PC-3 (cell line): ENCODE measurements at regions not wholly inside any gene's neighbourhood (a gene's known extent, or its start where the extent isn't known, plus 50 kb on each side); places are given as distances from the start of the nearest gene placed in this dataset.

Experiments
- ATAC-seq: fragments of 200-7000 bp; cut with Tn5 transposase; 2 replicates; pipeline ENCODE4 v1.9.1; 2020; ENCODE audit warnings: mild to moderate bottlenecking, moderate library complexity
- BruUV-seq: library from RNA; stranded (reverse); fragments of 400-500 nt; replicated peaks from 2 replicates; lab custom pipeline; 2021; lab: Mats Ljungman, UMichigan
- CTCF ChIA-PET: fragments of 300-600 bp; sonication (Branson Sonifier 250); formaldehyde crosslinking; loops from one replicate; lab custom pipeline; 2022; ENCODE audit warnings: antibody characterized with exemption; lab: Charles Lee
- POLR2A ChIA-PET: fragments of 300-600 bp; sonication (Branson Sonifier 250); formaldehyde crosslinking; loops from one replicate; lab custom pipeline; 2022; ENCODE audit warnings: antibody characterized with exemption; ENCODE audit not compliant: unreplicated experiment; lab: Charles Lee
- DNase-seq: peaks from one replicate; pipeline ENCODE4 v3.0.0-alpha.2; 2015
- H2AFZ ChIP-seq: fragments of 300-600 bp; sonication (generic); 2 replicates; pipeline ENCODE4 v1.6.0; 2016; ENCODE audit warnings: antibody characterized with exemption, low read length
- H3F3A ChIP-seq: fragments of 300-600 bp; sonication (generic); one replicate; pipeline ENCODE4 v1.6.0; 2017; ENCODE audit warnings: antibody characterized with exemption, low read length, control low read depth, mild to moderate bottlenecking; ENCODE audit not compliant: unreplicated experiment
- H3K27ac ChIP-seq: fragments of 300-600 bp; sonication (generic); 2 replicates; pipeline ENCODE4 v1.5.1; 2016; ENCODE audit warnings: mild to moderate bottlenecking, low read length
- H3K27me3 ChIP-seq: fragments of 300-600 bp; sonication (generic); 2 replicates; pipeline ENCODE4 v1.6.1; 2016; ENCODE audit warnings: low read length, mixed read lengths
- H3K36me3 ChIP-seq: fragments of 300-600 bp; sonication (generic); 2 replicates; pipeline ENCODE4 v1.6.1; 2016; ENCODE audit warnings: low read depth, mixed run types, low read length, mixed read lengths
- H3K4me1 ChIP-seq: fragments of 300-600 bp; sonication (generic); 2 replicates; pipeline ENCODE4 v1.5.1; 2016; ENCODE audit warnings: low read length; ENCODE audit not compliant: insufficient read depth
- H3K4me2 ChIP-seq: fragments of 300-600 bp; sonication (generic); 2 replicates; pipeline ENCODE4 v1.6.0; 2016; ENCODE audit warnings: low read length
- H3K4me3 ChIP-seq: fragments of 300-600 bp; sonication (generic); 2 replicates; pipeline ENCODE4 v1.5.1; 2016; ENCODE audit warnings: mild to moderate bottlenecking, low read length, mixed read lengths
- H3K79me2 ChIP-seq: fragments of 300-600 bp; sonication (generic); 2 replicates; pipeline ENCODE4 v1.6.1; 2017; ENCODE audit warnings: low read length, mixed read lengths
- H3K9ac ChIP-seq: fragments of 300-600 bp; sonication (generic); 2 replicates; pipeline ENCODE4 v1.6.0; 2016; ENCODE audit warnings: mild to moderate bottlenecking, low read length
- H3K9me2 ChIP-seq: fragments of 300-600 bp; sonication (generic); replicated peaks from 2 replicates; pipeline ENCODE4 v1.6.1; 2016; ENCODE audit warnings: mixed run types, low read length, mixed read lengths
- H3K9me3 ChIP-seq: fragments of 300-600 bp; sonication (generic); 2 replicates; pipeline ENCODE4 v1.6.1; 2016; ENCODE audit warnings: low read length, mixed read lengths
- H4K20me1 ChIP-seq: fragments of 300-600 bp; sonication (generic); 2 replicates; pipeline ENCODE4 v1.6.1; 2016; ENCODE audit warnings: low read length, mixed read lengths
- EZH2 ChIP-seq: fragments of 300-600 bp; sonication (generic); IDR thresholded peaks from one replicate; pipeline ENCODE4 v1.6.1; 2017; ENCODE audit warnings: antibody characterized with exemption, mild to moderate bottlenecking, low read length; ENCODE audit not compliant: unreplicated experiment
- EZH2phosphoT487 ChIP-seq: fragments of 300-600 bp; sonication (generic); IDR thresholded peaks from 2 replicates; pipeline ENCODE4 v1.6.1; 2018; ENCODE audit warnings: mild to moderate bottlenecking, antibody characterized with exemption, low read length, borderline replicate concordance
- intact Hi-C: fragments of 100-400 bp; cut with micrococcal nuclease; formaldehyde crosslinking; loops from 2 replicates; pipeline ENCODE4 v1.9.0; 2023
- TF ChIP-seq, protein P1 (sequence below): fragments of 300-600 bp; sonication (generic); conservative IDR thresholded peaks from 2 replicates; pipeline ENCODE4 v1.5.1; 2017; ENCODE audit warnings: antibody characterized with exemption, low read depth, mild to moderate bottlenecking, low read length

DNA sequence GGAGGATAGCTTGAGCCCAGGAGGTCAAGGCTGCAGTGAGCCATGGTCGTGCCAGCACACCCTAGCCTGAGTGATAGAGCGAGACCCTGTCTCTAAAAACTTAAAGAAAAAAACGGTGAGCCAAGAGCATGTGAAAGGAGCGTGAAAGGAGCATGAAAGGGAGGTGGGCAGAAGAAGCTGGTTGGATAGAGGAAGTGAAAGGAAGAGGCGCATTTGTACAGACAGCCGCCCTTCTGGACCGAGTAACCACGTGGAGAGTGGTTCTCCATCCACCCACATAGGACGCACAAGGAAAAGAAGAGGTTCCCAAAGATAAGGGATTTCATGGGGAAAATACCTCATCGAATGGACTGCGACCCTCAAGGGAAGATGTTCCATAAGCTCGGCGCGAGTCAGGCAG, 60.4 kb upstream of the IFNAR2 start:
- Histone ChIP-seq H3K79me2 (no peaks in the 10 kb centered on the region), H3K27me3 (peaks cover 87% of the 10 kb centered on the region), H3K4me3 (no peak overlapping the region), H3F3A (no peaks in the 10 kb centered on the region), H3K9ac (no peak overlapping the region), H3K27ac (no peak overlapping the region), H3K36me3 (no peaks in the 10 kb centered on the region), H3K9me2 (no peaks in the 10 kb centered on the region), H4K20me1 (no peaks in the 10 kb centered on the region), H2AFZ (no peak overlapping the region), H3K9me3 (no peaks in the 10 kb centered on the region), H3K4me1 (no peaks in the 10 kb centered on the region), H3K4me2 (no peak overlapping the region)
- no peak for TF ChIP-seq EZH2
- ChIA-PET CTCF (no interaction called here), POLR2A (no interaction called here)
- intact Hi-C loops, result no loop called here
- BruUV-seq, result no TSS peak
- ATAC-seq (no peak), DNase-seq (no peak)

DNA sequence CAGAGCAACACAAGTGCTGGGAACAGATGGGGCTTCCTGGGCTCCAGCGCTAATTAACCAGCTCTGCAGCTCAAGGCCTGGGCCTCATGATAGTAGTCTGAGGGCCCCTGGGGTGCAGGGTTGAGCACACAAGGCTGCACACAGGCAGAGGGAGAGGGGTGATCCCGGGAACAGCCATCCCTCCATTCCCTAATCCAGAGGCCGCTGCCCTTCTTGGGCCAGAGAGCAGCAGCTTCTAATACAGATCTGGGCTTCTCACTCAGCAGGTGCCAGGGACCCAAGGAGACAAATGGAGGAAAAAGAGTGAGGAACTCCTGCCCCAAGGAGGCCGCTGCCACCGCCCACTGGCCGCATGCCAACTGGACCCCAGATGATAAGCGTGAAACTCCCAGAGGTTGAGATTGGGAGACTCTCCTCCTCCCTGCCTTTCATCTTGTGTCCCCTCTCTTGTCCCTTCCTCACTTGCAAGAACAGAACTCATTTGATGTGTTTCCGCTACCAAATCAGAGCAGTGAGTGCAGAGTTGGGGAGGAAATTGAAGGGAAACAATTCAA, 58.0 kb upstream of the IFNAR2 start:
- H3K4me2 ChIP-seq, result no peak overlapping the region
- H4K20me1 ChIP-seq, result no peaks in the 10 kb centered on the region
- no peaks in the 10 kb centered on the region for H3K36me3 ChIP-seq
- ChIA-PET CTCF (no interaction called here), POLR2A (no interaction called here)
- no peak for DNase-seq
- peaks cover 89% of the 10 kb centered on the region for H3K27me3 ChIP-seq
- H3K79me2 ChIP-seq, result no peaks in the 10 kb centered on the region
- H3F3A ChIP-seq, result no peaks in the 10 kb centered on the region
- no peak for ATAC-seq
- H3K9me3 ChIP-seq, result no peaks in the 10 kb centered on the region
- no peaks in the 10 kb centered on the region for H3K4me1 ChIP-seq
- no TSS peak for BruUV-seq
- no peak overlapping the region for H3K27ac ChIP-seq
- H3K9ac ChIP-seq, result no peak overlapping the region
- no peak overlapping the region for H2AFZ ChIP-seq
- no peak for TF ChIP-seq EZH2
- no peak for TF ChIP-seq EZH2phosphoT487
- TF ChIP-seq, protein P1, sequence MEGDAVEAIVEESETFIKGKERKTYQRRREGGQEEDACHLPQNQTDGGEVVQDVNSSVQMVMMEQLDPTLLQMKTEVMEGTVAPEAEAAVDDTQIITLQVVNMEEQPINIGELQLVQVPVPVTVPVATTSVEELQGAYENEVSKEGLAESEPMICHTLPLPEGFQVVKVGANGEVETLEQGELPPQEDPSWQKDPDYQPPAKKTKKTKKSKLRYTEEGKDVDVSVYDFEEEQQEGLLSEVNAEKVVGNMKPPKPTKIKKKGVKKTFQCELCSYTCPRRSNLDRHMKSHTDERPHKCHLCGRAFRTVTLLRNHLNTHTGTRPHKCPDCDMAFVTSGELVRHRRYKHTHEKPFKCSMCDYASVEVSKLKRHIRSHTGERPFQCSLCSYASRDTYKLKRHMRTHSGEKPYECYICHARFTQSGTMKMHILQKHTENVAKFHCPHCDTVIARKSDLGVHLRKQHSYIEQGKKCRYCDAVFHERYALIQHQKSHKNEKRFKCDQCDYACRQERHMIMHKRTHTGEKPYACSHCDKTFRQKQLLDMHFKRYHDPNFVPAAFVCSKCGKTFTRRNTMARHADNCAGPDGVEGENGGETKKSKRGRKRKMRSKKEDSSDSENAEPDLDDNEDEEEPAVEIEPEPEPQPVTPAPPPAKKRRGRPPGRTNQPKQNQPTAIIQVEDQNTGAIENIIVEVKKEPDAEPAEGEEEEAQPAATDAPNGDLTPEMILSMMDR, result no peak
- no peaks in the 10 kb centered on the region for H3K9me2 ChIP-seq
- no peak overlapping the region for H3K4me3 ChIP-seq
- intact Hi-C loops, result no loop called here

DNA sequence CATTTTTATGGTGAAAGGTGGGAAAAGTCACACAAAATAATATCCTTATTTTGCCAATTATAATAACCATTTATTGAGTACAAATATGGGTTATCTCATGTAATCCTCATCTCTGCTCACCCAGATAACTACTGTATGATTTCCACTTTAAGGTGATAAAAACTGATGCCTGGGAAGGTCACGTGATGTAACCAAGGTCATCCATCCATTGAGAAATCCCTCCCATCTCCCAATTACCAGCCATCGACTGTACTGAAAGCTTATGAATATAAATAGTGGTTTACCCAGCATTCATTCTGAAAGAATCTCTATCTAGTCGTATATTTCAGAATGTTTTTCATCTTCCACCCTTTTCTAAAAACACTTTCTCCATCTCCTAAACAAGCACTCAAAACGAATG, 55.0 kb upstream of the IFNAR2 start:
- Histone ChIP-seq H3K36me3 (no peaks in the 10 kb centered on the region), H3K9ac (no peak overlapping the region), H3K4me1 (no peaks in the 10 kb centered on the region), H2AFZ (no peak overlapping the region), H3K4me2 (no peak overlapping the region), H3K9me2 (no peaks in the 10 kb centered on the region), H3K27ac (no peak overlapping the region), H3K27me3 (peaks cover 90% of the 10 kb centered on the region), H3F3A (no peaks in the 10 kb centered on the region), H3K9me3 (no peaks in the 10 kb centered on the region), H3K4me3 (no peak overlapping the region), H3K79me2 (no peaks in the 10 kb centered on the region), H4K20me1 (no peaks in the 10 kb centered on the region)
- ChIA-PET CTCF (no interaction called here), POLR2A (no interaction called here)
- TF ChIP-seq EZH2, result no peak
- TF ChIP-seq, protein P1, result no peak
- no peak for TF ChIP-seq EZH2phosphoT487
- intact Hi-C loops, result no loop called here
- no TSS peak for BruUV-seq
- ATAC-seq (no peak), DNase-seq (no peak)
